OCI-LY3 (cell line): ENCODE measurements at regions not wholly inside any gene's neighbourhood (a gene's known extent, or its start where the extent isn't known, plus 50 kb on each side); places are given as distances from the start of the nearest gene placed in this dataset.

Experiments used
- H2AFZ ChIP-seq: fragments of 200-600, 300-600 bp; shearing (Covaris generic); 2 replicates; pipeline ENCODE4 v1.6.0; 2014; ENCODE audit warnings: antibody characterized with exemption, low read depth, low read length
- H3K27ac ChIP-seq: fragments of 200-600, 300-600 bp; sonication (generic); 2 replicates; pipeline ENCODE4 v1.5.1; 2014; ENCODE audit warnings: mild to moderate bottlenecking, low read length, moderate library complexity, mixed read lengths
- H3K27me3 ChIP-seq: fragments of 200-600, 300-600 bp; sonication (generic); 2 replicates; pipeline ENCODE4 v1.6.1; 2014; ENCODE audit warnings: low read depth, low read length, mixed read lengths
- H3K36me3 ChIP-seq: fragments of 200-600, 300-600 bp; sonication (generic); replicated peaks from 2 replicates; pipeline ENCODE3; 2014; ENCODE audit warnings: low read depth, low read length, mixed read lengths
- H3K4me1 ChIP-seq: fragments of 300-600, 200-600 bp; sonication (generic); 2 replicates; pipeline ENCODE4 v1.6.1; 2014; ENCODE audit warnings: low read length, mixed read lengths
- H3K4me2 ChIP-seq: fragments of 200-600, 300-600 bp; sonication (generic); 2 replicates; pipeline ENCODE4 v1.6.1; 2014; ENCODE audit warnings: low read length, mixed read lengths
- H3K4me3 ChIP-seq: fragments of 300-600, 200-600 bp; sonication (generic); 2 replicates; pipeline ENCODE4 v1.5.1; 2014; ENCODE audit warnings: antibody characterized with exemption, mild to moderate bottlenecking, low read length, moderate library complexity
- H3K79me2 ChIP-seq: fragments of 300-600, 200-600 bp; shearing (Covaris generic); 2 replicates; pipeline ENCODE4 v1.6.1; 2014; ENCODE audit warnings: mild to moderate bottlenecking, low read length, mixed read lengths
- H3K9ac ChIP-seq: fragments of 300-600, 200-600 bp; shearing (Covaris generic); 2 replicates; pipeline ENCODE4 v1.6.0; 2014; ENCODE audit warnings: mild to moderate bottlenecking, low read length, moderate library complexity
- H3K9me3 ChIP-seq: fragments of 200-600, 300-600 bp; shearing (Covaris generic); 2 replicates; pipeline ENCODE4 v1.6.1; 2014; ENCODE audit warnings: low read length, mixed read lengths; ENCODE audit not compliant: insufficient read depth
- H4K20me1 ChIP-seq: fragments of 200-600, 300-600 bp; sonication (generic); 2 replicates; pipeline ENCODE4 v1.6.1; 2016; ENCODE audit warnings: low read length, mixed read lengths; ENCODE audit not compliant: insufficient read depth
- EZH2phosphoT487 ChIP-seq: fragments of 200-600 bp; shearing (Covaris generic); IDR thresholded peaks from 2 replicates; pipeline ENCODE4 v1.6.1; 2018; ENCODE audit warnings: antibody characterized with exemption, mixed run types, low read depth
- TF ChIP-seq, protein P1 (sequence below): fragments of 200-600, 300-600 bp; sonication (generic); IDR thresholded peaks from 2 replicates; pipeline ENCODE4 v1.5.1; 2014; ENCODE audit warnings: antibody characterized with exemption, low read length, low read depth

- no peak overlapping the region for H2AFZ ChIP-seq
- H3K36me3 ChIP-seq, result no peaks in the 10 kb centered on the region
- no peaks in the 10 kb centered on the region for H3K79me2 ChIP-seq
- no peak overlapping the region for H3K9ac ChIP-seq
- H3K4me3 ChIP-seq, result no peak overlapping the region
- H3K27me3 ChIP-seq, result no peaks in the 10 kb centered on the region
- no peaks in the 10 kb centered on the region for H4K20me1 ChIP-seq
- no peak for TF ChIP-seq EZH2phosphoT487
- TF ChIP-seq, protein P1, sequence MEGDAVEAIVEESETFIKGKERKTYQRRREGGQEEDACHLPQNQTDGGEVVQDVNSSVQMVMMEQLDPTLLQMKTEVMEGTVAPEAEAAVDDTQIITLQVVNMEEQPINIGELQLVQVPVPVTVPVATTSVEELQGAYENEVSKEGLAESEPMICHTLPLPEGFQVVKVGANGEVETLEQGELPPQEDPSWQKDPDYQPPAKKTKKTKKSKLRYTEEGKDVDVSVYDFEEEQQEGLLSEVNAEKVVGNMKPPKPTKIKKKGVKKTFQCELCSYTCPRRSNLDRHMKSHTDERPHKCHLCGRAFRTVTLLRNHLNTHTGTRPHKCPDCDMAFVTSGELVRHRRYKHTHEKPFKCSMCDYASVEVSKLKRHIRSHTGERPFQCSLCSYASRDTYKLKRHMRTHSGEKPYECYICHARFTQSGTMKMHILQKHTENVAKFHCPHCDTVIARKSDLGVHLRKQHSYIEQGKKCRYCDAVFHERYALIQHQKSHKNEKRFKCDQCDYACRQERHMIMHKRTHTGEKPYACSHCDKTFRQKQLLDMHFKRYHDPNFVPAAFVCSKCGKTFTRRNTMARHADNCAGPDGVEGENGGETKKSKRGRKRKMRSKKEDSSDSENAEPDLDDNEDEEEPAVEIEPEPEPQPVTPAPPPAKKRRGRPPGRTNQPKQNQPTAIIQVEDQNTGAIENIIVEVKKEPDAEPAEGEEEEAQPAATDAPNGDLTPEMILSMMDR, result no peak
- no peaks in the 10 kb centered on the region for H3K9me3 ChIP-seq
- no peak overlapping the region for H3K4me2 ChIP-seq
- no peak overlapping the region for H3K27ac ChIP-seq
- H3K4me1 ChIP-seq, result no peaks in the 10 kb centered on the region
Observed at GRCh38 chr2:217664761-217665160, 338.0 kb downstream of the TNS1 start.

DNA sequence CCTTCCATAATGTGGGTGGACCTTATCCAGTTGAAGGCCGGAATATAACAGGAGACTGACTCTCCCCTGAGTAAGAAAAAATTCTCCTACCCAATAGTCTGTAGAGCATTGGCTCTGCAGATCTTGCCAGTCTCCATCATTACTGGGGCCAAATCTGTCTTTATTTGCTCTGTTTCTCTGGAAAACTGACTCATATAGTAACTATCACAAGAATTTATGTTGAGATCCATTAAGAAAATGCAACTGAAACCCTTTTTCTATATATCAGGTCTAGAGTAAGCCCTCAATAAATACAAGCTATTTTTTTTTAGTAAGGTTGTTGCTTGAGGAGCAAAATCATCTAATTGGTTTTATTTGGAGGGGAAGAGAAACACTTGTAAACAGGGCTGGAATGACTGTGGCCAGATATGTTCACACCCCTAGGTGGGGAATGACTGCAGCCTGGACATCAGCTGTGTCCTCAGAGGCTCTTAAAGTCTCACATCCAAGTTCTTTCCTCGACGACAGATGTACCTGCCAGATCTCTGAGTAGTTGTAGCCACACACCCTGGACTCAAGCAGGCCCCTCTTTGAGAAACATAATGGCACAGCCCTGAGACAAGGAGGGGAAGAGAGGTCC is 339.7 kb downstream of the TNS1 start:
- Histone ChIP-seq H3K4me3 (no peak overlapping the region), H3K27me3 (no peaks in the 10 kb centered on the region), H3K4me2 (no peak overlapping the region), H4K20me1 (no peaks in the 10 kb centered on the region), H3K9me3 (no peaks in the 10 kb centered on the region), H3K79me2 (no peaks in the 10 kb centered on the region), H3K9ac (no peak overlapping the region), H3K27ac (no peak overlapping the region), H2AFZ (no peak overlapping the region), H3K36me3 (no peaks in the 10 kb centered on the region), H3K4me1 (no peaks in the 10 kb centered on the region)
- no peak for TF ChIP-seq EZH2phosphoT487
- TF ChIP-seq, protein P1, result no peak

DNA sequence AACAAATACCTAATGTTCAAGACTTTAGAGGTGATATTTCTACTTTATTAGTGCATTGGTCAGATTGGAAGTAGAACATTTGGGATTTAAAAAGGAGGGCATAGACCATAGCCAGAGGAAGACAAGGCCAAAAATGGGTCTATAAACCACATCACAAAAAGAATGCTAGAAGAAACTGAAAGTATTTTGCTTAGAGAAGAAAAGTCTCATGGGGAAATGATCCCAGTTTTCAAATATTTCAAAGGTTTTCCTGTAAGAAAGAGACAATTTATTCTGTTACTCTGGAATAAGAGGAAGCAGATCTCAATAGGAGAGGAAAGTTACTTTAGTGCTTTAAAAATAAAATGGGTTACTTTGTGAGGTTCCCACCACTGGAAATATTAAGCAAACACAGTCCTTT is 341.4 kb downstream of the TNS1 start:
- H3K4me1 ChIP-seq, result no peaks in the 10 kb centered on the region
- TF ChIP-seq, protein P1, result no peak
- no peaks in the 10 kb centered on the region for H3K9me3 ChIP-seq
- peaks cover 14% of the 10 kb centered on the region for H3K27me3 ChIP-seq
- no peak overlapping the region for H2AFZ ChIP-seq
- H4K20me1 ChIP-seq, result no peaks in the 10 kb centered on the region
- no peak overlapping the region for H3K9ac ChIP-seq
- H3K4me2 ChIP-seq, result no peak overlapping the region
- H3K36me3 ChIP-seq, result no peaks in the 10 kb centered on the region
- H3K27ac ChIP-seq, result no peak overlapping the region
- no peaks in the 10 kb centered on the region for H3K79me2 ChIP-seq
- H3K4me3 ChIP-seq, result no peak overlapping the region

DNA sequence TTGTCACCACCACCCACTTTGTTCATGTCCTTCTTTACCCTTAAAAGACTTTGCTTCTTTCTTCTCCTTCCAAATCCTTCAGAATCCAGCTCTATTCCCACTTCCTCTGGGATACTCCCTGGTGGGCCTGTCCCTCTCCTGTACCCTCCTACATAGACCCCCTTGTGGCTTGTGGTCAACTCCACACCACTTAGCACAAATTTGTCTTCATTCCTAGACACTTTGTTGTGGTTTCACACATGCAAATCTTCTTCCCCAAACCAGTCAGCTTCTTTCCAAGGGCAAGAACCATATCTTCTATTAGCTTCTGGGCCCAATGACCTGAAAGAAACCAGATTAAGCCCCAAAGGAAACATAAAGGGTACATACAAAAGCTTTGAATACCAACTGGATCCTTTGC is 342.4 kb downstream of the TNS1 start:
- no peak for TF ChIP-seq EZH2phosphoT487
- Histone ChIP-seq H3K4me2 (no peak overlapping the region), H4K20me1 (no peaks in the 10 kb centered on the region), H3K9ac (no peak overlapping the region), H3K36me3 (no peaks in the 10 kb centered on the region), H3K79me2 (no peaks in the 10 kb centered on the region), H3K4me3 (no peak overlapping the region), H3K27ac (no peak overlapping the region), H3K27me3 (peaks cover 22% of the 10 kb centered on the region), H3K4me1 (no peaks in the 10 kb centered on the region), H2AFZ (no peak overlapping the region), H3K9me3 (no peaks in the 10 kb centered on the region)
